NCI-H128 (cell line): ENCODE measurements at regions not wholly inside any gene's neighbourhood (a gene's known extent, or its start where the extent isn't known, plus 50 kb on each side); places are given as distances from the start of the nearest gene placed in this dataset.
"Not testable (repeated sequence)": the region's sequence is repeated elsewhere in the genome, so short reads cannot be mapped to it uniquely, and the experiment has no call there.

Experiments
- DNase-seq: peaks from one replicate; lab custom pipeline; 2025; ENCODE audit not compliant: unreplicated experiment; lab: John Stamatoyannopoulos, UW

GRCh38 chr1:168457296-168457695 is 86.5 kb downstream of the XCL2 start:
- DNase-seq = not testable (repeated sequence)

- DNase-seq = no peak
These were observed 88.0 kb downstream of the XCL2 start for GRCh38 chr1:168455764-168456163.

- DNase-seq = no peak
These were observed 89.5 kb downstream of the XCL2 start for GRCh38 chr1:168454211-168454815.

GRCh38 chr1:168453056-168453455 is 90.7 kb downstream of the XCL2 start:
- DNase-seq = no peak

- no peak for DNase-seq
These were observed 91.5 kb downstream of the XCL2 start for GRCh38 chr1:168452329-168452728.

- DNase-seq = no peak
These were observed 95.9 kb downstream of the XCL2 start for GRCh38 chr1:168447871-168448270.

GRCh38 chr1:168446081-168446480 is 97.7 kb downstream of the XCL2 start:
- DNase-seq = no peak

GRCh38 chr1:168443899-168444298 is 99.9 kb downstream of the XCL2 start:
- no peak for DNase-seq

GRCh38 chr1:168443356-168443755 is 100.4 kb downstream of the XCL2 start:
- DNase-seq = no peak

- no peak for DNase-seq
These were observed 100.9 kb downstream of the XCL2 start for GRCh38 chr1:168442931-168443330.

GRCh38 chr1:168441745-168442144 is 102.1 kb downstream of the XCL2 start:
- no peak for DNase-seq

GRCh38 chr1:168439456-168440375 is 104.1 kb downstream of the XCL2 start:
- DNase-seq = peak; percentile 80

GRCh38 chr1:168438626-168439025 is 105.2 kb downstream of the XCL2 start:
- no peak for DNase-seq

GRCh38 chr1:168437821-168438220 is 106.0 kb downstream of the XCL2 start:
- no peak for DNase-seq

- DNase-seq = no peak
These were observed 108.4 kb downstream of the XCL2 start for GRCh38 chr1:168435439-168435838.

GRCh38 chr1:168433238-168433637 is 110.6 kb downstream of the XCL2 start:
- no peak for DNase-seq

- DNase-seq = no peak
These were observed 111.9 kb downstream of the XCL2 start for GRCh38 chr1:168431882-168432281.

- DNase-seq = no peak
These were observed 113.5 kb downstream of the XCL2 start for GRCh38 chr1:168430321-168430720.

- DNase-seq = no peak
These were observed 115.6 kb downstream of the XCL2 start for GRCh38 chr1:168428063-168428731.

- no peak for DNase-seq
These were observed 116.7 kb downstream of the XCL2 start for GRCh38 chr1:168427051-168427450.

- DNase-seq = no peak
These were observed 119.5 kb downstream of the XCL2 start for GRCh38 chr1:168424281-168424680.
